PC-9 (cell line): ENCODE measurements at regions not wholly inside any gene's neighbourhood (a gene's known extent, or its start where the extent isn't known, plus 50 kb on each side); places are given as distances from the start of the nearest gene placed in this dataset.

Experiments
- EZH2 ChIP-seq: fragments of 200-600 bp; sonication (generic); IDR thresholded peaks from 2 replicates; pipeline ENCODE4 v1.8.0; 2017; ENCODE audit warnings: antibody characterized with exemption, low read depth
- TF ChIP-seq, protein P1 (sequence below): fragments of 200-600 bp; sonication (generic); conservative IDR thresholded peaks from 2 replicates; pipeline ENCODE4 v1.6.1; 2017; ENCODE audit warnings: mixed run types, antibody characterized with exemption, mild to moderate bottlenecking, moderate library complexity

DNA sequence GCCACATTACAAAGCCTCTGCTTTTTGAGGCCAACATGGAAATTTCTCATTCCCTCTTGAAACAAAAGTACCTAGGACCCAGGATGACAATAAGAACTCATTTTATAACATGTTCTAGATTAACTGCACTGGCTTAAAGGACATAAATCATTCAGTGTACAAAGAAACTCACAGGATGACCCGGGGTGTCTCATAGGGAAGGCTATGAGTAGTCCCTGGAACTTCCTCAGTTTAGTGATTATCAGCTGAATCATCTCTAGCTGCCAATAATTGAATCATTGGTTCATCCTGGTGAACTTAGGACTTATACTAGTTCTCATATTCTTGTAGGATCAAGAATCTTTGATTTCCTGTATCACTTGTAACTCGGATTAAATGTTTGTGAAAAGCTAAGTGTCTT, 95.8 kb upstream of the WDR1 start:
- no peak for TF ChIP-seq EZH2
- TF ChIP-seq, protein P1, sequence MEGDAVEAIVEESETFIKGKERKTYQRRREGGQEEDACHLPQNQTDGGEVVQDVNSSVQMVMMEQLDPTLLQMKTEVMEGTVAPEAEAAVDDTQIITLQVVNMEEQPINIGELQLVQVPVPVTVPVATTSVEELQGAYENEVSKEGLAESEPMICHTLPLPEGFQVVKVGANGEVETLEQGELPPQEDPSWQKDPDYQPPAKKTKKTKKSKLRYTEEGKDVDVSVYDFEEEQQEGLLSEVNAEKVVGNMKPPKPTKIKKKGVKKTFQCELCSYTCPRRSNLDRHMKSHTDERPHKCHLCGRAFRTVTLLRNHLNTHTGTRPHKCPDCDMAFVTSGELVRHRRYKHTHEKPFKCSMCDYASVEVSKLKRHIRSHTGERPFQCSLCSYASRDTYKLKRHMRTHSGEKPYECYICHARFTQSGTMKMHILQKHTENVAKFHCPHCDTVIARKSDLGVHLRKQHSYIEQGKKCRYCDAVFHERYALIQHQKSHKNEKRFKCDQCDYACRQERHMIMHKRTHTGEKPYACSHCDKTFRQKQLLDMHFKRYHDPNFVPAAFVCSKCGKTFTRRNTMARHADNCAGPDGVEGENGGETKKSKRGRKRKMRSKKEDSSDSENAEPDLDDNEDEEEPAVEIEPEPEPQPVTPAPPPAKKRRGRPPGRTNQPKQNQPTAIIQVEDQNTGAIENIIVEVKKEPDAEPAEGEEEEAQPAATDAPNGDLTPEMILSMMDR, result no peak
